Suppressor macrophage treated with lipopolysaccharide for 4 hours (primary cell): ENCODE measurements at regions not wholly inside any gene's neighbourhood (a gene's known extent, or its start where the extent isn't known, plus 50 kb on each side); places are given as distances from the start of the nearest gene placed in this dataset.

Source experiments
- DNase-seq: peaks from one replicate; pipeline ENCODE4 v3.0.0-alpha.2; 2020

- no peak for DNase-seq
Observed at GRCh38 chr13:50326271-50326670, 311.0 kb downstream of the KCNRG start.

DNA sequence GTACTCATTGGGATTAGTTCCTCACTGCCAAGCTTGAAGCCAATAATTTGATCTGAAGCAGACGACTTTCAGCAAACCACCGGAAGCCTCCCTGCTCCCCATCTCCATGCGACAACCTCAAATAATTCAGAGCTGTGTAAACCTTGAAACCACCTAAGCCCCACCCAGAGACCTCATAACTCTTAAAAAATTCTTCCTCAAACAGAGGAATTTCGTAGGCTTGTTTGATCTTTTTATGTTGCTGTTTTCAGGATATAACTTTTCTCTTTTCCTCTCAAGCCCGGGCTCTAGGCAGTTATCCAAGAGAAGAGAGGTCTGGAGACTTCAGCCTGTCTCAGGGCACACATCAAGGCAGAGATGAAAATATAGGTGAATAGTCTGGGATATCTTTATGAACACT is 311.6 kb downstream of the KCNRG start:
- DNase-seq = no peak

- DNase-seq = peak; percentile 87
Observed at GRCh38 chr13:50334115-50334778, 319.0 kb downstream of the KCNRG start.

DNA sequence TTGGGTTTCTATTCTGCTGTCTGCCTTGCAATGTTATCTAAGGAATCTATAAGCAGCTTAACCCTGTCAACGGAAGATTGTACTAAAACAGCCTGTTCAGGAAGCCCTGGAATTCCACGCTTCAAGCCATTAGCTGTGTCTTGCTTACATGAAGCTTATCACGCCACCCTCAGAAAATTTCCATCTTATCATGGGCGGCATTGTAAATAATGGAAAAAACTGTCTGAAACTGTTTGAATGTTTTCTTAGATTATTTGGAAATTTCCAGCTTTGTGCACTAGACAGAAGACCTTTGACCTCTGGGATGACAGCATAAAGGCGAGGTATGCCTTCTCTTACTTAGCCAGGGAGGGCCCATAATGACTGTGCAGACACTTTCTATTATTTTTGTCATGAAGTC is 319.7 kb downstream of the KCNRG start:
- peak; percentile 9 for DNase-seq

- no peak for DNase-seq
Observed at GRCh38 chr13:50339271-50339670, 324.0 kb downstream of the KCNRG start.

- no peak for DNase-seq
Observed at GRCh38 chr13:50340146-50340545, 324.9 kb downstream of the KCNRG start.

DNA sequence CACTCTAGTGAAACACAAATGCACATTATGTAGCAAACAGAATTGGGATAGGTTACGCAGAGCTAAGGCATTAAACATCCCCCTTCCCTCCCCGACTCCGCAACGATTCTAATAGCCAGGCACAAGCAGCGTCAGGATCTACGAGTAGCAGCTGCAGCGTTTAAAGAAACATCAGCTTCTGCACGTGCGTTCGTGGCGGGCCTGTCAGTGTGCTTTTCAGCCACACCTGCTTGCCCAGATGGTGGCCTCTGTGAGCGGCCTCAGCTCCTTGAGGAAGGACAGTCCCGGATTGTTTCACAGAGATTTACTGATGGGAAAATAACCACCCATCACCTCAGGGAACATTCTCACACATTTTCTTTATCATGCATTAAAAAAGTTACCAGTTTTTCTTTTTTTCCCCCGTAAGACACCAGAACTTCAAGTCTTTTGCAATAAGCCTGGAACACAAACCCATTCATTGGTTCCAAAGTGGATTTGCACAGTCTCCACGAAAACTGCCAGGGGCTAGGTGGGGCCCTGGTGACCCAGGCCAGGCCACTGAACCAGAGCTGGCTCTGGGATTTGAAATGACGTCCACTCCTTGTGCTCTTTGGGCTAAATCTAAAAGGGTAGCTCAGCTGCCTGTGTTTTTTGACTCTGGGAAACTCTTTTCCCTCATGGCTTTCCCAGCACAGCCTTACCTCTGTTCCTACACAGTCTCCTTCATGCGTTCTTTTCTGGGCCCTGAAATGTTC is 325.5 kb downstream of the KCNRG start:
- DNase-seq = no peak

GRCh38 chr13:50341526-50341925 is 326.3 kb downstream of the KCNRG start:
- DNase-seq = no peak

- DNase-seq = no peak
Observed at GRCh38 chr13:50344717-50345116, 329.5 kb downstream of the KCNRG start.

- no peak for DNase-seq
Observed at GRCh38 chr13:50345804-50346203, 330.6 kb downstream of the KCNRG start.

DNA sequence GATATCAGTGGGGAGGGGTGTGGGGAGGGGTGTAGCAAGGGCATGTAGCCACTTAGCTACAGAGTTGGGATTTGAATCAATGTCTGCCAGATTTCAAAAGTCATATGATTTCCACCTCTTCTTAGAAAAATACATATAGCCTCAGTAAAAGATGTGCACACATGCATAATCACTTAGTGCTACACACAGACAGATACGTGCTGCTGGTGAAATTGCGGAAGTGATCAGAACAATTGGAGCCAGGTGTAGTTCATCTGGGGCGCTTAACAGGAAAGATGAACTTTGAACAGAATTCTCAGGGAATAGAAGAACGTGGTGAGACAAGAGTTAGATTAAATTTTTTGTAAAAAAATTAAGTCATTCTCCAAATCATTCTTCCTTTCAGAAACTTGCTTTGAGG is 333.1 kb downstream of the KCNRG start:
- no peak for DNase-seq

- no peak for DNase-seq
Observed at GRCh38 chr13:50352720-50353480, 337.7 kb downstream of the KCNRG start.

GRCh38 chr13:50353651-50354415 is 338.6 kb downstream of the KCNRG start:
- peak; percentile 8 for DNase-seq

DNA sequence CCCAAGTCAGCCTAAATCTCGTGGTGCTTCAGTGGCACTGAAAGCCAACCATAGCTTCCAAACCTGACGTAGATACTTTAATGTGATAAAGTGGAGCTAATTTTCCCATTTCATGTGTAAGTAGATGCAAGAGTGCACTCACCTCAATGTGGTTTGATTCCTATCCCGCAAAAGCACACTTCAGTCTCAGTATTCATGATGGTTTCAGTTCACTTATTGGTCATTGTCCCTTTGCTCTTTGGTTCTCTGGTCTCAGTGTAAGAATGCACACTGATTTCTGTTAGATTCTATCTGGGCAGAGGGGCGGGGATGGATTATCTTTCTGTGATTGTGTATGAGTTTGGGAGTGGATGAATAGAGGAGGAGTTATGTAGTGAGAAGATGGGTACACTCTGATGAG is 340.6 kb downstream of the KCNRG start:
- no peak for DNase-seq

- no peak for DNase-seq
Observed at GRCh38 chr13:50357136-50357535, 341.9 kb downstream of the KCNRG start.

DNA sequence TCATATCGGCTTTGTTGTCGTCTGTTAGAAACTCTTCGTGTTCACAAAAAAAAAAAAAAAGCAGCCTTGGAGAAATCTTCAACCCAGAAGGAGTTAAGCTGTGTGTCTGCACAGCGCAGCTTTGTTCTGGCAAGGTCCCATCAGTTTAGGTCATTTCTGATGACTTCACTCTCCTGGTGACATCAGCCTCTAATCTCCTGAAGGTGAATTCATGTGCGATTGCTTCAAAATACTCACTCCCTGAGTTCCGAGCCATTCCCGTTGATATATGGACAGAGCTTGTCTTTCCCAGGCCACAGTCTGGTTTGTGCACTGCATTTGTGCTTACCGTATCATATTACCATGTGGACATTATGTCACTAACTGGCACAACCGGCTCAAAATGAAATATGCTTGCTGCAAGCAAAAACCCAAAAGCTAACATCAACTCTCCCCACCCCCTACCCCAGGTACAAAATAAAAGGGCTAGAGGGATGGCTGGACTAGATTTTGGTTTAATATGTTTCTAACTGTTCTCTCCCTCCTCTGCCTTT is 342.4 kb downstream of the KCNRG start:
- no peak for DNase-seq

DNA sequence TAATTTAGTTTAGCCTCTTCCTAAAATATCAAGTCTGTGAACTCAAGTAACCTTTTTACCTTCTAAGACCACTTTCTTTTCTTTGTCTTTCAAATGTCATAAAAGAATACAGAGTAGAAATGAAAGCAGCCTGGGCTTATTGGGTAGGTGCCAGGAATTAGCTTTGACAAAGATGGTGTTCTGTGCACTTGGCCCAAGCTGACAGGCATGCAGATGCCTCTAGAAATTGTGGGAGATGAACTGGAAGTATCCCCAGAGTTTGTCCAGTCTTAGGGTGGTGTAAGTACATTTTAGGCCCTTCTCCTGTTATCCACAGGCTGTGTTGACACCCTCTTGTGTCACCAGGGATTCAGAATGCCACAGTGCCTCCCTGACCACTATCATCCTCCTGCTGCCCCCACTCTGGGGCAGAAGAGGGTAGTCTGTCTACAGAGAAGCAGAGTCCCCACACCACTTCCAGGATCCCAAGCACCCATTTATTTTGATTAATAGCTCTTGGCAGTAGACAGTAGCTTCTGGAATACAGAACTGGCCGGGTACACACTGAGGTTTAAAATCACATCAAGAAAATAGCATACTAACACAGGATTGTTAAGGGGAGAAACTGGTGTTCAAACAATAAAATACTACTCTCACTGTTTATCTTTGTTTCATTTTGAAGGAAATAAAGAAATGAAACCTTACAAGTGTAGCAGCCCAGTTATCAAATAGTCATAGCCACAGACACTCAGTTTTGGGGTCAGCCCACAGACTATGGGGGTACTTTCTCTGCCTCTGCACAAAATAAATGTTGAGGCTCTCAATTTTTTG is 343.2 kb downstream of the KCNRG start:
- no peak for DNase-seq

DNA sequence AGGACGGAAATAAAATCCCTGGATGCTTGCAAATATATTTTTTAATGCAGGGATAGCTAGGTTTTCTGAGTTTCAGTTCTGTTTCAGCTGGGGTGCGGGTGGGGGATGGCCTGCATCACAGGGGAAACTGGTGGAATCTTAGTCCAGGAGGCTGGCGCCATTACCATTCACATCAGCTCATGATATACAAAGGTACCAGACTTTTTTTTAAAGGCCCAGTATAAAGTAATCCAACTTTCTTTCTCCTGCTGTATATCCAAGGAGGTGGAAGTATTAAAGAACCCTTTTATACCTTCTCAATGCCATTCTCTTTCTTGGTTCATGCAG is 343.8 kb downstream of the KCNRG start:
- peak; percentile 27 for DNase-seq

DNA sequence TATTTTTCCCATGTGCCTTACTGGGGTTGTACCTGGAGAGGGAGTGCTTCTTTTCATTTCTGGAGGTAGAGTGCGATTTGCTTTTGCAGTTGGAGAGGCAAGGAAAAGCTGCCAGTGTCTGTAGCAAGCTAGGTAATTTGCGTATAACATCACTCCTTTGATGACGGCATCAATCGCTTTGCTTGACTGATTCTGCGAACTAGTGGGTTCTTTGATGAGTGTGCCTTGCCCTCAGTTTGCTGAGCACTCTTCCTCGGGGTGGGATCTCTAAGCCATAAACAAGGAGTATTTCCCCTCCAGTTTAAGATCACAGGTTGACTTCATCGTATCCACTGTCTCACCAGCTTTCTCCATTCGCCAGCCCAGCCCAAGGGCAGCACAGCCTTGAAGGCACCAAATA is 344.5 kb downstream of the KCNRG start:
- no peak for DNase-seq

- no peak for DNase-seq
Observed at GRCh38 chr13:50360637-50361036, 345.4 kb downstream of the KCNRG start.

DNA sequence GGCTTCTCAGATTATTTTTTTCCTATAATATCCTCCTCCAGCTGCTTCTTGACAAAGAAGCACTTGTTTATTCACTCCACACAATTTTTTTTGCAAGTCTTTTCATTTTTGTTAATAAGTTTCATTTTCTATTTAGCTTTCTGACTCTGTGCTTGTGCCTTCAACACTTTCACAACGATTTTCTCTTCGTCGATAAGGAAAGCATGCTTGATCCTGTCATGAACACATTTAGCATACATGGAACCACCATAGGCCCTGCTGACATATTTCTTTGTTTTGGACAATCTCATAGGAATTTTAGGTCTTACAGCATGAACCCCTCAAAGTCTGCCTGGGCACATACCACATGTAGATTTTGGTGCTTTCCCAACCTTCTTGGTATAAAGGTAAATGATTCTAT is 346.0 kb downstream of the KCNRG start:
- peak; percentile 42 for DNase-seq
